Testis (tissue), 2 donors: ENCODE measurements at regions not wholly inside any gene's neighbourhood (a gene's known extent, or its start where the extent isn't known, plus 50 kb on each side); places are given as distances from the start of the nearest gene placed in this dataset.
A peak's percentile ranks its signal among the peaks of the same experiment; 100 is the strongest.

Experiments used
- DNase-seq: peaks from one replicate; pipeline ENCODE4 v3.0.0-alpha.2; 2019
- H3K27ac ChIP-seq, 2 donors: fragments of 200-600 bp; sonication (generic); one replicate each; pipeline ENCODE4 v1.5.1; 2019
- H3K27me3 ChIP-seq: fragments of 200-600 bp; sonication (generic); one replicate; pipeline ENCODE4 v1.5.1; 2019
- H3K36me3 ChIP-seq: fragments of 200-600 bp; sonication (generic); one replicate; pipeline ENCODE4 v1.5.1; 2017; ENCODE audit warnings: low read depth; ENCODE audit errors: missing control alignments
- H3K4me1 ChIP-seq: fragments of 200-600 bp; sonication (generic); one replicate; pipeline ENCODE4 v1.5.1; 2019
- H3K4me3 ChIP-seq, 2 donors: fragments of 200-600 bp; sonication (generic); one replicate each; pipeline ENCODE4 v1.5.1; 2017 to 2019
- H3K9me3 ChIP-seq: fragments of 200-600 bp; sonication (generic); one replicate; pipeline ENCODE4 v1.5.1; 2017
- CTCF ChIP-seq, 3 experiments: fragments of 450-650 bp in 2 of 3; fragments of 200-600 bp in 1 of 3; sonication (generic) in 1 of 3; IDR thresholded peaks; one replicate each; pipeline ENCODE4 v1.5.1; 2016 to 2019; ENCODE audit warnings: antibody characterized with exemption in 3 of 3, mild to moderate bottlenecking in 2 of 3, moderate library complexity in 1 of 3
- POLR2A ChIP-seq: fragments of 450-650 bp; IDR thresholded peaks from one replicate; pipeline ENCODE4 v1.6.1; 2017; ENCODE audit warnings: antibody characterized with exemption, mild to moderate bottlenecking, moderate library complexity
- WGBS, 2 donors: methylation state at CpG; one replicate each; pipeline ENCODE4 v1.1.5; 2018; 5-methylcytosine and 5-hydroxymethylcytosine counted together
- intact Hi-C: fragments of 100-400 bp; cut with DNase I; formaldehyde crosslinking; loops from one replicate; pipeline ENCODE4 v1.15.1; 2023; ENCODE audit warnings: low total_unique reads

DNA sequence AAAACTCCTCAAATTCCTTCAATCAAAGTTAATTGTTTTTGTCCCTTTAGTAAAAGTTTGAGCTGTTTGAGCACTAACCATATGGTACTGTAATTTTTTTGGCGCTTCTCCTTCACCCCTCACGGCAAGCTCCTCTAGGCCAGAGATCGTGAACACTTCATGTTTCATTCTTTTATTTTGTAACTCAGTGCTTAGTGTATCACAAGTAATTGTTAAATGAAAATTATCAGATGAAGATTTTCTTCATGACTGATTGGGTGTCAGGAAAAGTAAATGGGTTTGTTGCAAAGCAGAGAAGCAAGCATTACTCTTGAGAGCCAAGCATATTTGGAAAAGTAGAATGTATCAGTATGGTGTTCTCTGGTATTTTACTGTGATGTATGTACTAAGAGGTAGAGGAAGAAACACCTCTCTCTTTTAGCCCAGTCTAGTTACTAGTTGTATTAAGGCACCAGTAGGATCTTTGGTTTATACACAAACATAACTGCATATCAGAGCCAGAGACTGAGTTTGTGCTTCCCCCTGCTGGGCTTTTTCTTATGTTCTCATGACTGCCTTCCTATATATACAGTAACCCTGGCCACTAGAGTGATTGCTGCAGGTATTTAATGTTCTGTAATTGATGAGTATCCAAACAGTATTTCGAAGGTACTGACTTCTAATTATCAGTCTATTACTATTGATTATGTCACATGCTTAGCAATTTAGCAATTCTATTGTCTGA lies 202.3 kb upstream of the KLHL1 start:
- peak; percentile 47 for DNase-seq
- intact Hi-C loops: no loop called here
- H3K4me3 ChIP-seq: no peak overlapping the region
- H3K27ac ChIP-seq: no peak overlapping the region
- H3K4me1 ChIP-seq: no peaks in the 10 kb centered on the region
- no peaks in the 10 kb centered on the region for H3K9me3 ChIP-seq
- no peak for TF ChIP-seq CTCF (IDR thresholded peaks at IDR 0.05)
- no peak for TF ChIP-seq POLR2A
- no peaks in the 10 kb centered on the region for H3K36me3 ChIP-seq
- WGBS, 2 donors: 34 to 36% methylated on average over 4 of the region's 4 CpGs
- no peaks in the 10 kb centered on the region for H3K27me3 ChIP-seq

DNA sequence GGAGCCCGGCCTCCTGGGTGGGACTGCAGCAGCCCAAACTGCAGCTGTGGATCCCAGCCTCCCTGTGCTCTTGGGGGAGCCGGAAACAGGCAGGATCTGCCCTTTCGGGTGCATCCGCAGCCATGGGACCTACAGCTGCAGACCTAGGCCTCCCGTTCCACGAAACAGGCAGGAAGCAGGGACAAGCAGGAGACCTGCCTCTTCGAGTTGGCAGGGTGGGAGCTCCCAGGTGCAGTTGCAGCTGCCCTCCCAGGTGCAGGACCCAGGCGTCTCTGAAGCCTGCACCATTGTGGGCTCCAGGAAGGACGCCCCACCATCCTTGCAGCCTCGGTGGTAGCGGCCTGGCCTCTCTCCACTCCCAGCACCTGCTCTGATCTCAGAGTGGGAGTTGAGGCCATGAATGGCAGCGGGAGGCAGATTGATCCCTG lies 189.0 kb upstream of the KLHL1 start:
- peak overlapping the region in 1 of 2 donors; percentile 17 for H3K4me3 ChIP-seq
- intact Hi-C loops: no loop called here
- H3K36me3 ChIP-seq: no peaks in the 10 kb centered on the region
- WGBS, 2 donors: 78% methylated on average over 12 of the region's 12 CpGs; no CpG with 5 or more reads in 1 of the 2 donors
- no peaks in the 10 kb centered on the region for H3K27me3 ChIP-seq
- no peaks in the 10 kb centered on the region for H3K9me3 ChIP-seq
- H3K4me1 ChIP-seq: no peaks in the 10 kb centered on the region
- no peak for DNase-seq
- TF ChIP-seq POLR2A: no peak
- TF ChIP-seq CTCF (IDR thresholded peaks at IDR 0.05): no peak
- no peak overlapping the region for H3K27ac ChIP-seq

DNA sequence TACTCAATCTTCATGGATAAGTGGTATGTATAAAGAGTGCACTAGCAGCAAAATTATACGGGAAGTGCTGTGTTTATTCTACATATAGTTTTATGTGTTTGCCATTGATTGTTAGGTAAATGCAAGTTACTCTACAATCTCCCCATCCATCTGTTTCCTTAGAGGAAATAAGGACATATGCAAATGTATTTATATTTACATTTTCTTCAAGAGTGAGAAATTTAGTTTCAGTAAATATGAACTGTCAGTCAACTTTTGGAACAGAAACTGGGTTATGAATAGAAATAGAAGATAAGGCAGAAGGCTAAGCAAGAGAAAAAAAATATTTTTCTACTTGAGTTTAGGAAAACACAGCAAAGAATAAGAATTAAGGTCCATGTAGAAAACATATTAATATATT lies 176.1 kb upstream of the KLHL1 start:
- TF ChIP-seq POLR2A (no peak), CTCF (IDR thresholded peaks at IDR 0.05) (no peak)
- no peaks in the 10 kb centered on the region for H3K4me1 ChIP-seq
- H3K4me3 ChIP-seq: no peak overlapping the region
- H3K27me3 ChIP-seq: no peaks in the 10 kb centered on the region
- intact Hi-C loops: no loop called here
- 84 to 85% methylated on average over 1 of the region's 1 CpG for WGBS, 2 donors
- no peaks in the 10 kb centered on the region for H3K9me3 ChIP-seq
- H3K27ac ChIP-seq: no peak overlapping the region
- no peaks in the 10 kb centered on the region for H3K36me3 ChIP-seq
- no peak for DNase-seq

DNA sequence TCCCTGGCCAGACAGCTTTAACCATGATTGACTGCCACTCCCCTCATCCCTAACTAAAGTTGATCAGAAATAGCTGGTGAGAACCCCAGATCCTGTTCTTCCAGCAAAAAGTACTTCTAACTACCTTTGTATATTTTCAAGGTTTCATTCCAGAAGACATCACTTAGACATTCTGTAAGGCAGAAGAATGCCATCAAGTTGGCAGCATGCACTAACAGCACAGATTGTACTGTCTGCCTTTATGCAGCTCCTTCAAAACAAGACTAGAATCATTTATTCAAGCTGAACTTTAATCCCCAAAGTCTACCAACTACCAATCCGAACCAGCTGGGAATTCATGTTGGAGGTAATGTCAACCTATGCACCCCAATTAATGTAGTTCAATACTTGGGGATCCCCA lies 167.6 kb upstream of the KLHL1 start:
- WGBS, 2 donors: 80 to 92% methylated on average over 1 of the region's 1 CpG
- DNase-seq: no peak
- TF ChIP-seq CTCF (IDR thresholded peaks at IDR 0.05) (no peak), POLR2A (no peak)
- intact Hi-C loops: no loop called here
- no peaks in the 10 kb centered on the region for H3K4me1 ChIP-seq
- no peaks in the 10 kb centered on the region for H3K9me3 ChIP-seq
- no peak overlapping the region for H3K27ac ChIP-seq
- no peaks in the 10 kb centered on the region for H3K36me3 ChIP-seq
- no peak overlapping the region for H3K4me3 ChIP-seq
- H3K27me3 ChIP-seq: no peaks in the 10 kb centered on the region

GRCh38 chr13:70255406-70255991 lies 147.2 kb upstream of the KLHL1 start:
- intact Hi-C loops: no loop called here

More at GRCh38 chr13:70255406-70255991, 147.2 kb upstream of the KLHL1 start:
- H3K4me1 ChIP-seq: no peaks in the 10 kb centered on the region
- no peaks in the 10 kb centered on the region for H3K9me3 ChIP-seq
- H3K4me3 ChIP-seq: peak overlapping the region; percentile 25 to 45
- no peaks in the 10 kb centered on the region for H3K36me3 ChIP-seq
- TF ChIP-seq POLR2A (no peak), CTCF (IDR thresholded peaks at IDR 0.05) (no peak)
- peak; percentile 21 for DNase-seq
- H3K27me3 ChIP-seq: no peaks in the 10 kb centered on the region
- WGBS, 2 donors: 61 to 80% methylated on average over 12 to 22 of the region's 22 CpGs
- H3K27ac ChIP-seq: no peak overlapping the region
